ENCODE measurements at regions not wholly inside any gene's neighbourhood (a gene's known extent, or its start where the extent isn't known, plus 50 kb on each side); places are given as distances from the start of the nearest gene placed in this dataset.

- Mint-ChIP-seq H3K4me1 (no peaks in the 10 kb centered on the region), H3K9me3 (peaks cover 6 to 10% of the 10 kb centered on the region in 2 donors), H3K36me3 (no peaks in the 10 kb centered on the region), H3K27me3 (ENCODE audit: low read depth in 2 of 2) (no peaks in the 10 kb centered on the region), H3K27ac (no peak overlapping the region), H3K4me3 (no peak overlapping the region)
- intact Hi-C loops (cut with micrococcal nuclease): no loop called here
- no peak for DNase-seq
- no peak overlapping the region for H3K27ac ChIP-seq (ENCODE audit: low read length)
- 74% methylated on average over 2 of the region's 3 CpGs for WGBS (ENCODE audit: insufficient coverage)
- no peaks in the 10 kb centered on the region for H3K9me3 ChIP-seq (ENCODE audit: control insufficient read depth, insufficient read depth, low read length)
- H3K4me1 ChIP-seq (ENCODE audit: control insufficient read depth, insufficient read depth, low read length): no peaks in the 10 kb centered on the region
- no peak overlapping the region for H3K4me3 ChIP-seq (ENCODE audit: low read length)
- H3K36me3 ChIP-seq (ENCODE audit: control insufficient read depth, insufficient read depth, low read length): no peaks in the 10 kb centered on the region
- H3K27me3 ChIP-seq (ENCODE audit: control insufficient read depth, insufficient read depth, low read length): no peaks in the 10 kb centered on the region
- TF ChIP-seq, protein P1, sequence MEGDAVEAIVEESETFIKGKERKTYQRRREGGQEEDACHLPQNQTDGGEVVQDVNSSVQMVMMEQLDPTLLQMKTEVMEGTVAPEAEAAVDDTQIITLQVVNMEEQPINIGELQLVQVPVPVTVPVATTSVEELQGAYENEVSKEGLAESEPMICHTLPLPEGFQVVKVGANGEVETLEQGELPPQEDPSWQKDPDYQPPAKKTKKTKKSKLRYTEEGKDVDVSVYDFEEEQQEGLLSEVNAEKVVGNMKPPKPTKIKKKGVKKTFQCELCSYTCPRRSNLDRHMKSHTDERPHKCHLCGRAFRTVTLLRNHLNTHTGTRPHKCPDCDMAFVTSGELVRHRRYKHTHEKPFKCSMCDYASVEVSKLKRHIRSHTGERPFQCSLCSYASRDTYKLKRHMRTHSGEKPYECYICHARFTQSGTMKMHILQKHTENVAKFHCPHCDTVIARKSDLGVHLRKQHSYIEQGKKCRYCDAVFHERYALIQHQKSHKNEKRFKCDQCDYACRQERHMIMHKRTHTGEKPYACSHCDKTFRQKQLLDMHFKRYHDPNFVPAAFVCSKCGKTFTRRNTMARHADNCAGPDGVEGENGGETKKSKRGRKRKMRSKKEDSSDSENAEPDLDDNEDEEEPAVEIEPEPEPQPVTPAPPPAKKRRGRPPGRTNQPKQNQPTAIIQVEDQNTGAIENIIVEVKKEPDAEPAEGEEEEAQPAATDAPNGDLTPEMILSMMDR (IDR thresholded peaks at IDR 0.05): no peak
- ATAC-seq: no peak
Observed at GRCh38 chr5:153236319-153236718, 254.2 kb upstream of the GRIA1 start.

- H3K9me3 Mint-ChIP-seq: peaks cover 6 to 10% of the 10 kb centered on the region in 2 donors
- H3K36me3 Mint-ChIP-seq: no peaks in the 10 kb centered on the region
- Histone ChIP-seq H3K27ac (ENCODE audit: low read length) (no peak overlapping the region), H3K36me3 (ENCODE audit: control insufficient read depth, insufficient read depth, low read length) (no peaks in the 10 kb centered on the region), H3K4me1 (ENCODE audit: control insufficient read depth, insufficient read depth, low read length) (no peaks in the 10 kb centered on the region), H3K9me3 (ENCODE audit: control insufficient read depth, insufficient read depth, low read length) (no peaks in the 10 kb centered on the region), H3K4me3 (ENCODE audit: low read length) (no peak overlapping the region), H3K27me3 (ENCODE audit: control insufficient read depth, insufficient read depth, low read length) (no peaks in the 10 kb centered on the region)
- DNase-seq (no peak), ATAC-seq (no peak)
- 60% methylated on average over 1 of the region's 1 CpG for WGBS (ENCODE audit: insufficient coverage)
- TF ChIP-seq, protein P1 (IDR thresholded peaks at IDR 0.05): no peak
- intact Hi-C loops (cut with micrococcal nuclease): no loop called here
- no peaks in the 10 kb centered on the region for H3K27me3 Mint-ChIP-seq (ENCODE audit: low read depth in 2 of 2)
- H3K4me1 Mint-ChIP-seq: no peaks in the 10 kb centered on the region
- no peak overlapping the region for H3K27ac Mint-ChIP-seq
- H3K4me3 Mint-ChIP-seq: no peak overlapping the region
Observed at GRCh38 chr5:153237671-153238332, 252.7 kb upstream of the GRIA1 start.

- no peak for DNase-seq
- no peaks in the 10 kb centered on the region for H3K36me3 ChIP-seq (ENCODE audit: control insufficient read depth, insufficient read depth, low read length)
- Mint-ChIP-seq H3K27ac (no peak overlapping the region), H3K27me3 (ENCODE audit: low read depth in 2 of 2) (no peaks in the 10 kb centered on the region), H3K4me1 (no peaks in the 10 kb centered on the region), H3K9me3 (peaks cover 6 to 18% of the 10 kb centered on the region in 2 donors), H3K4me3 (no peak overlapping the region), H3K36me3 (no peaks in the 10 kb centered on the region)
- no peak overlapping the region for H3K27ac ChIP-seq (ENCODE audit: low read length)
- ATAC-seq: no peak
- H3K27me3 ChIP-seq (ENCODE audit: control insufficient read depth, insufficient read depth, low read length): no peaks in the 10 kb centered on the region
- no peak overlapping the region for H3K4me3 ChIP-seq (ENCODE audit: low read length)
- peaks cover 3% of the 10 kb centered on the region for H3K9me3 ChIP-seq (ENCODE audit: control insufficient read depth, insufficient read depth, low read length)
- TF ChIP-seq, protein P1 (IDR thresholded peaks at IDR 0.05): no peak
- no peaks in the 10 kb centered on the region for H3K4me1 ChIP-seq (ENCODE audit: control insufficient read depth, insufficient read depth, low read length)
- intact Hi-C loops (cut with micrococcal nuclease): no loop called here
Observed at GRCh38 chr5:153257381-153257780, 233.1 kb upstream of the GRIA1 start.

GRCh38 chr5:153258469-153258868 is 232.0 kb upstream of the GRIA1 start:
- intact Hi-C loops (cut with micrococcal nuclease): no loop called here
- no peak overlapping the region for H3K27ac Mint-ChIP-seq
- Histone ChIP-seq H3K4me1 (ENCODE audit: control insufficient read depth, insufficient read depth, low read length) (no peaks in the 10 kb centered on the region), H3K27me3 (ENCODE audit: control insufficient read depth, insufficient read depth, low read length) (no peaks in the 10 kb centered on the region), H3K36me3 (ENCODE audit: control insufficient read depth, insufficient read depth, low read length) (no peaks in the 10 kb centered on the region), H3K9me3 (ENCODE audit: control insufficient read depth, insufficient read depth, low read length) (peaks cover 3% of the 10 kb centered on the region), H3K4me3 (ENCODE audit: low read length) (no peak overlapping the region), H3K27ac (ENCODE audit: low read length) (no peak overlapping the region)
- no peaks in the 10 kb centered on the region for H3K4me1 Mint-ChIP-seq
- H3K9me3 Mint-ChIP-seq: peaks cover 3 to 13% of the 10 kb centered on the region in 2 donors
- DNase-seq (no peak), ATAC-seq (no peak)
- no peaks in the 10 kb centered on the region for H3K27me3 Mint-ChIP-seq (ENCODE audit: low read depth in 2 of 2)
- H3K36me3 Mint-ChIP-seq: no peaks in the 10 kb centered on the region
- TF ChIP-seq, protein P1 (IDR thresholded peaks at IDR 0.05): no peak
- H3K4me3 Mint-ChIP-seq: no peak overlapping the region
- no CpG with 5 or more reads among the region's 3 CpGs for WGBS (ENCODE audit: insufficient coverage)

Data from natural killer cell (primary cell).